ENCODE measurements at regions not wholly inside any gene's neighbourhood (a gene's known extent, or its start where the extent isn't known, plus 50 kb on each side); places are given as distances from the start of the nearest gene placed in this dataset.

- no peak for DNase-seq
Measured at GRCh38 chr7:11895337-11895736, 63.3 kb upstream of the THSD7A start.

DNA sequence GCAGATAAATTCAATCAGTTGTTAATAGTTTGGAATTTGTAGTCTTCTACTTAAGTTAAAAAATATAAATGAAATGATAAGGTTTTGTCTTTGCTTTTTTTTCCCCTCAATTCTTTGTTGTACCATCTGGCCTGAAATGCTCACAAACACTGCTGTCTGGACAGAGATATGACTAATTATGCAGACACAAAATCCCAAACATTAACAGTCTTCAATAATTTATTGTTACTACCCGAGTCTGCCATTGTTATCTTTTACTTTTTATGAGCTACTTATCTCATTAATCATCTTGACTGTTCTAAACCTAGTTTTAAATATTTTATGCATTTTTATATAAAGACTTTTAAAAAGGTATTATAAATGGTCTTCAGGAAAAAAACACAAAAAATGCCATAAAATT is 64.7 kb upstream of the THSD7A start:
- no peak for DNase-seq

DNA sequence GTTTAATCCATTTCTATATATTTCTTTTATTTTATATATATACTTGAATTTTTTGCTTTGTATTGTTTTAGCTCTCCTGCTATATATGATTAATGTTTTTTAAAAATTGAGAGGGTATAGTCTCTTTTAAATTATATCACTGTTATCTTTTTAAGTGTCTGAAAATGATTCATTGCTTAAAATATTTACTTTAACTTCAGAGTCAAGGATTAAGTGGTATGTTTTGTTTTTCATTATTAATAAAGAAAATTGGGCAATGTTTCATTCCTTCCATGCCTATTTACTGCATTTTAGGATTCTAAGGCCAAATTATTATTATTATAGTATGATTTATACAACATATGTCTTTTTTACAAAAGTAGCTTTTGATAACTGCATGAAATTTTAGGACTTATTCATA is 67.2 kb upstream of the THSD7A start:
- no peak for DNase-seq

- DNase-seq, result no peak
Measured at GRCh38 chr7:11910253-11910652, 78.3 kb upstream of the THSD7A start.

GRCh38 chr7:11911900-11912299 is 79.9 kb upstream of the THSD7A start:
- DNase-seq, result no peak

DNA sequence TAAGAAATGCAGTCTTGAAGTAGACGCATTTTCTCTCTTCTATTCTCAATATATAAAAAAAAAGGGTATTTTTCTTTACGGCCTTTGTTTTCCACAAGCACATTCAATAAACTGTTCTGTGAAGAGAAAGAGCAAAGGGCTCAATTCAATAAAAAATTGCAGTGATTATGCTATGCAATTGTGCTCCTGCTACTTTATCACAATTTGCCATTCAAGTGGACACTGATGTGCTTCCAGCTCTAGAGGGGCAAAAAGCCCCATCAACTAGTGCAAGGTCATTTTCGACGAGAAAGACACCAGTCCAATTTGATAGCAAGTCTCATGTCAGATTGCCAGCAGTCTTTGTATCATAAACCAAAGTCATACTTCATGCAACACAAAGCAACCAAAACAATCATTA is 82.6 kb upstream of the THSD7A start:
- DNase-seq, result no peak

GRCh38 chr7:11923376-11923930 is 91.5 kb upstream of the THSD7A start:
- no peak for DNase-seq

GRCh38 chr7:11931307-11931706 is 99.3 kb upstream of the THSD7A start:
- no peak for DNase-seq

- DNase-seq, result no peak
Measured at GRCh38 chr7:11934796-11935195, 102.8 kb upstream of the THSD7A start.

GRCh38 chr7:11935905-11936304 is 103.9 kb upstream of the THSD7A start:
- no peak for DNase-seq

GRCh38 chr7:11946794-11947193 is 114.8 kb upstream of the THSD7A start:
- DNase-seq, result no peak

GRCh38 chr7:11950281-11950680 is 118.3 kb upstream of the THSD7A start:
- DNase-seq, result no peak

DNA sequence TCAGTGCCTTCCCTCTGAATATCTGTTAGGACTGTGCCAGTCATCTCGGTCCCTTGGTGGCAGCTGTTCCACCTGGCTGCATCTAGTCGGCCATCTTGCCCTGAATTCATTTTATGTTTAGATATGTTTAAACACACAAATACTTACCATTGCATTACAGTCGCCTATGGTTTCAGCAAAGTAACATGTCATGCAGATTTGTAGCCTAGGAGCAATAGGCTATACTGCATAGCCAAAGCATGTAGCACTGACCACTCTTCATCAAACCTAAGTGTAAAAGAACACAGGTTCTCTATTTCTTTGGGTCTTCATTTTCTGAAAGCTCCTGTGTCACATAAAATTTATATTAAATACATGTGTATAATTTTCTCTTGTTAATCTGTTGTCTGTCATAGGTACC is 118.9 kb upstream of the THSD7A start:
- DNase-seq, result no peak

GRCh38 chr7:11951909-11952308 is 119.9 kb upstream of the THSD7A start:
- DNase-seq, result no peak

DNA sequence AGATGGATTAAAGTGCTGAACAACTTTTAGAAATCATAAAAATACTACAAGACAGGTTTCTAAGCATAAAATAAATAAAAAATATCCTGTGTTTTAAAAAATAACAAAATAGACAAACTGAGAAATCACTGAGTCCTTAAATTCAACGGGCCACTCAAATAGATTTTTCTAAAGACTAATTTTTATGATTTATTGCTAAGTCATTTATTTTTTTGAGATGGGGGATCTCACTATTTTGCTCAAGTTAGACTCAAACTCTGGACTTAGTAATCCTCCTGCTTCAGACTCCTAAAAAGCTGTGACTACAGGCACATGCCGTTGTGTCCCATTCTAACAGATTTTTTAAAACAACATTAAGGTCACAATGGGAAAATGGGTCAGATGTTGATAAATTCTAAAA is 121.0 kb upstream of the THSD7A start:
- DNase-seq, result no peak

- DNase-seq, result no peak
Measured at GRCh38 chr7:11956991-11957390, 125.0 kb upstream of the THSD7A start.

DNA sequence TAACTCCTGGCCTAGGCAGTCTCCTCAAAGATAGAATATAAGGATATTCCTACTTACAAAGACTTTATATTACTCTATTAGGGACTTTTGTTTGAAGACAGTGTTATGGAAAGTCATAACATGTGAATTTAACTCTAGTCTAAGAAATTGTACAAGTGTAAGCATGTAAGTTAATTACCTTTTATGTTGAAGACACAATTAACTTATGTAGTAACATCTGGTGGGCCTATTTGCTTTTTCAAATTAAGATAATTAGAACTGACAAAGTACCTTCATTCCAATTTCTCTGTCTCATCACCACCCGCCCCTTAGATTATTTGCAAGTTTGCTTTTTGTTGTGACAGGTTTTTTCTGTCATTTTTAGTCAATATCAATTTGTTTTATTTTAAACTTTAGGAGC is 126.0 kb upstream of the THSD7A start:
- no peak for DNase-seq

DNA sequence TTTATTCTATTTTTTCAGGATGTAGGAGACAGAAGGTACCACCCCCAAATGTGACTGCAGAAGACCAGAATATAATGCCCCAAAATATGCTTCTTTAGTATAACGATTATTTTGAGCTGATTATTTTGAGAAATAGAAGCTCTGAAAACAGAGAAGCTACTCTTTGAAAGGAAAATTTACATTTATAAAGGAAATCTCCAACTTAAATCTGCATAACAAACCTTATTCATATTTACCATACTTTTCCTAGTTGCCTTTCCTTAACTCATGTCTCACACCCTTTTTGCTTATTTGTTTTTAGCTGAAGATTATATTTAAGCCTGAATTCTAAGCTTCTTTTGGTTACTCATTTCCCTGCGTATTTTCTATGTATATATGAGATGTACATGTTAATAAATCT is 127.1 kb upstream of the THSD7A start:
- no peak for DNase-seq

DNA sequence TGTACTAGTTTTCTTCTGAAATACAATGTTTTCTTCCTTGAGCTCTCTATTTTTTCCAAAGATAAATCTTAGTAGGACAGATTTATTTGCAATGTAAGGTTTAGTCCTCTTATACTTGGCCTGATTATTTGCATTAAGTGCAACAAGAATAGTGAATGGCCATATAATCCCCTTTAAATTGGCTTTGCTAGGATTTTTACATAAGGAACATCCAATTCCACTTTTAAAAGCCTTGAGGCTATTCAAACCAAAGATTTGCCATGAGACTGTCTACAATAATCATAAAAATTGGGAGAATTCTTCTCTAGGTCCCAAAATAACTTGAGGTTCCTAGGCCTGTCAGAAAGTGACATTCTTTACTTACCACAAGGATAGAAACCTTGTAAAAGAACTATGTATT is 128.6 kb upstream of the THSD7A start:
- no peak for DNase-seq

DNA sequence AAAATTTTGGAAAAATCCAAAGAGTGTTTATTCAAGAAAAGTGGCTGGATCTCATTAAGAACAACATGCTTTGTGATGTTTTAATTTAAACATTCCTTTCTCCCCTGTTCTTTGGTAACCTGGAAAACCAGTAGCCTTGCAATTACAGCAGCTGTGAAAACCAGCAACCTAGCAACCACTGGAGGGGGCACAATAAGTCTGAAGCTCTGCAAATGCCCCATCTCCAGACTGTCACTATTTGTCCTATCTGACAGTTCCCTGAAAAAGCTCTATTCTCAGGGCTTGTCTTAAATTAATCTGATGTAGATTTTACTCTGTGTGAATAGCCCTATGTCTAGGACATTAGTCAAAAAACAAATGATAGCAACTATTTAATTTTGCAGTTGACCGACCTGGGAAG is 137.6 kb upstream of the THSD7A start:
- no peak for DNase-seq

- DNase-seq, result no peak
Measured at GRCh38 chr7:11970132-11970531, 138.1 kb upstream of the THSD7A start.

DNA sequence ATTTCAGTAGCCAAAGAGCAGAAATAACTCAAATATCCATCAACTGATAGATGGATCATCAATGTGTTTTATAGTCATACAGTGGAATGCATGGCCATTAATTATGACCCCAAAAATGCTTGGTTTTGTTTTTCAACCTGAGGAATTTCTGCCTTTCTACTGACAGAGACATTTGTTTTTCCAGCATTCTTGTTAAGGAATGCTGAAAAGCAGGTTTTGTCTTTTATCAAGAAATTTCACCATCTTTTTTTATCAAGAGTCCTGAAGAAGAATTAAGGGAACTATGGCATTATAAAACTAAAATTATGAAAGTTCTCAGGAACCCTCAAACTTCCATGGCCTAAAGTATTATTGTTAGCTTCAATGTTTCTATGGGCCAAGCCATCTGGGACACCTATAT is 153.4 kb upstream of the THSD7A start:
- DNase-seq, result no peak

DNA sequence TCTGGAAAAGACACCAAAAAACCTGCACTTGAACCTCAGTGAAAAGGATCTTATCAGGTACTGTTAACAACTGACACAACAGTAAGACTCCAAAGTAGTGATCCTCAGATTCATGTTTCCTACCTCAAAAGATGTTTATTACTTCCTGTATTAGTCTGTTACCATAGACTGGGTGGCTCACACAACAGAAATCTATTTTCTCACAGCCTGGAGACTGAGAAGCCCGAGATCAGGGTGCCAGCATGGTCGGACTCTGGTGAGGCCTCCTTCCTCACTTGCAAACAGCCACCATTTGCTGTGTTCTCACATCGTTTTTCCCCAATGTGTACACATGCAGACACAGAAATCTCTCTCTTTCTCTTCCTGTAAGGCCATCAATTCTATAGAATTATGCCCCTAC is 154.0 kb upstream of the THSD7A start:
- DNase-seq, result no peak

DNA sequence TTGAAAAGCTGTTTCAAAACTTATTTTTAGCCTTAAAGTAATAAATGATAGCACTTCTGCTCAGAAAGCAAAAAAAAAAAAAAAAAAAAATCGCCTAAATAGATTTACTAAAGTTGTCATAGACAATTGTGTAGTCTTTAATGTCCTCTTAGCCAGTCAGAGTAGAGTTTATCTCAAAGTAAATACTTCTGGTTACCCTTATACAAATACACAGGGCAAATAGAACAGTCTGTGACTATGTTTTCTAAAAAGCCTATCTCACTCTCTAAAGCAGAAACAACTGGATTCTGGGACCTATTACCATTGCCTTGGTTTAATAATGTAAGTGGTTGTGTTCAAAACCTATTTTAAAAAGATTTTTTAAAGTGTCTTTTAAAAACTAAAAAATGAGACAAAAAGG is 156.2 kb upstream of the THSD7A start:
- DNase-seq, result no peak

- DNase-seq, result no peak
Measured at GRCh38 chr7:12002428-12002827, 170.4 kb upstream of the THSD7A start.

- no peak for DNase-seq
Measured at GRCh38 chr7:12004581-12004980, 172.6 kb upstream of the THSD7A start.

Measured in femur (tissue), 1 donor.